PC-9 (cell line): ENCODE measurements at regions not wholly inside any gene's neighbourhood (a gene's known extent, or its start where the extent isn't known, plus 50 kb on each side); places are given as distances from the start of the nearest gene placed in this dataset.
A peak's percentile ranks its signal among the peaks of the same experiment; 100 is the strongest.

Source experiments
- BruUV-seq: library from RNA; stranded (reverse); fragments of 400-500 nt; replicated peaks from 2 replicates; lab custom pipeline; 2021; lab: Mats Ljungman, UMichigan
- CTCF ChIA-PET: fragments of 300-600 bp; sonication (Branson Sonifier 250); formaldehyde crosslinking; loops from one replicate; lab custom pipeline; 2022; ENCODE audit warnings: antibody characterized with exemption; lab: Charles Lee
- POLR2A ChIA-PET: fragments of 300-600 bp; sonication (Branson Sonifier 250); formaldehyde crosslinking; loops from one replicate; lab custom pipeline; 2022; ENCODE audit warnings: antibody characterized with exemption; ENCODE audit not compliant: unreplicated experiment; lab: Charles Lee
- DNase-seq, 2 experiments: peaks; one replicate each; pipeline versions ENCODE4 v3.0.0 to v3.0.0-alpha.2; 2015 to 2022; ENCODE audit warnings: mixed read lengths in 1 of 2
- H2AFZ ChIP-seq: fragments of 200-600 bp; sonication (generic); 2 replicates; pipeline ENCODE4 v1.8.1; 2017; ENCODE audit warnings: antibody characterized with exemption
- H3F3A ChIP-seq: fragments of 200-600 bp; sonication (generic); 2 replicates; pipeline ENCODE4 v1.8.1; 2017; ENCODE audit warnings: antibody characterized with exemption, mild to moderate bottlenecking, low read depth; ENCODE audit not compliant: insufficient read depth
- H3K27ac ChIP-seq: fragments of 200-600 bp; sonication (generic); 2 replicates; pipeline ENCODE4 v1.6.1; 2016; ENCODE audit warnings: mixed run types
- H3K27me3 ChIP-seq: fragments of 200-600 bp; sonication (generic); 2 replicates; pipeline ENCODE4 v1.6.1; 2016; ENCODE audit warnings: low read depth, mixed run types; ENCODE audit not compliant: insufficient read depth
- H3K36me3 ChIP-seq: fragments of 200-600 bp; sonication (generic); 2 replicates; pipeline ENCODE4 v1.6.1; 2016; ENCODE audit warnings: low read depth, mixed run types
- H3K4me1 ChIP-seq: fragments of 200-600 bp; sonication (generic); replicated peaks from 2 replicates; pipeline ENCODE4 v1.6.1; 2016; ENCODE audit warnings: mixed run types; ENCODE audit not compliant: insufficient read depth
- H3K4me2 ChIP-seq: fragments of 200-600 bp; sonication (generic); 2 replicates; pipeline ENCODE4 v1.6.1; 2017; ENCODE audit warnings: mixed run types
- H3K4me3 ChIP-seq: fragments of 200-600 bp; sonication (generic); 2 replicates; pipeline ENCODE4 v1.6.1; 2016; ENCODE audit warnings: mixed run types
- H3K79me2 ChIP-seq: fragments of 200-600 bp; sonication (generic); 2 replicates; pipeline ENCODE4 v1.6.1; 2017; ENCODE audit warnings: low read depth, mixed run types
- H3K9me2 ChIP-seq: fragments of 200-600 bp; sonication (generic); 2 replicates; pipeline ENCODE4 v1.8.1; 2017; ENCODE audit warnings: mild to moderate bottlenecking; ENCODE audit not compliant: insufficient read depth
- H3K9me3 ChIP-seq: fragments of 200-600 bp; sonication (generic); 2 replicates; pipeline ENCODE4 v1.8.1; 2016; ENCODE audit warnings: low read depth; ENCODE audit not compliant: insufficient read depth
- H4K20me1 ChIP-seq: fragments of 200-600 bp; sonication (generic); 2 replicates; pipeline ENCODE4 v1.8.1; 2017; ENCODE audit not compliant: insufficient read depth
- CTCF ChIP-seq: fragments of 200-600 bp; sonication (generic); conservative IDR thresholded peaks from 2 replicates; pipeline ENCODE4 v1.6.1; 2017; ENCODE audit warnings: mixed run types, antibody characterized with exemption, mild to moderate bottlenecking, moderate library complexity
- EZH2 ChIP-seq: fragments of 200-600 bp; sonication (generic); IDR thresholded peaks from 2 replicates; pipeline ENCODE4 v1.8.0; 2017; ENCODE audit warnings: antibody characterized with exemption, low read depth
- intact Hi-C: fragments of 100-400 bp; cut with micrococcal nuclease; formaldehyde crosslinking; loops from one replicate; pipeline ENCODE4 v1.10.0; 2022; ENCODE audit not compliant: unreplicated experiment

- ChIA-PET POLR2A (interaction anchor here (0.7 kb wide), 1 partner anchor 46 kb away, joined by 5 read pairs; no protein-coding TSS in a partner anchor), CTCF (no interaction called here)
- no peak for DNase-seq
- Histone ChIP-seq H3K79me2 (no peaks in the 10 kb centered on the region), H3K4me1 (no peaks in the 10 kb centered on the region), H3K27ac (no peak overlapping the region), H3K4me2 (no peak overlapping the region), H3F3A (no peaks in the 10 kb centered on the region), H4K20me1 (no peaks in the 10 kb centered on the region), H3K4me3 (no peak overlapping the region), H3K9me3 (no peaks in the 10 kb centered on the region), H3K36me3 (no peaks in the 10 kb centered on the region), H2AFZ (no peak overlapping the region), H3K27me3 (no peaks in the 10 kb centered on the region), H3K9me2 (no peaks in the 10 kb centered on the region)
- TF ChIP-seq EZH2 (no peak), CTCF (no peak)
- intact Hi-C loops: no loop called here
- no TSS peak for BruUV-seq
These were observed 121.7 kb downstream of the MN1 start for GRCh38 chr22:27679693-27680488.

GRCh38 chr22:27680636-27681035, 120.9 kb downstream of the MN1 start:
- Histone ChIP-seq H3F3A (no peaks in the 10 kb centered on the region), H3K4me2 (no peak overlapping the region), H3K27ac (no peak overlapping the region), H4K20me1 (no peaks in the 10 kb centered on the region), H3K9me3 (no peaks in the 10 kb centered on the region), H3K79me2 (no peaks in the 10 kb centered on the region), H3K9me2 (no peaks in the 10 kb centered on the region), H3K27me3 (no peaks in the 10 kb centered on the region), H2AFZ (no peak overlapping the region), H3K36me3 (no peaks in the 10 kb centered on the region), H3K4me3 (no peak overlapping the region), H3K4me1 (no peaks in the 10 kb centered on the region; the same call in 1 of the 2 replicates)
- no TSS peak for BruUV-seq
- TF ChIP-seq EZH2 (no peak), CTCF (no peak)
- ChIA-PET POLR2A (no interaction called here), CTCF (no interaction called here)
- intact Hi-C loops: no loop called here
- DNase-seq: no peak

GRCh38 chr22:27681037-27681436, 120.5 kb downstream of the MN1 start:
- no peaks in the 10 kb centered on the region for H4K20me1 ChIP-seq
- ChIA-PET POLR2A (no interaction called here), CTCF (no interaction called here)
- 0 out of 2 replicates have a peak overlapping the region, but pooled peaks have one; percentile 8 for H2AFZ ChIP-seq
- H3F3A ChIP-seq: no peaks in the 10 kb centered on the region
- H3K4me3 ChIP-seq: no peak overlapping the region
- H3K27ac ChIP-seq: no peak overlapping the region
- H3K36me3 ChIP-seq: no peaks in the 10 kb centered on the region
- no peaks in the 10 kb centered on the region for H3K79me2 ChIP-seq
- H3K9me3 ChIP-seq: no peaks in the 10 kb centered on the region
- BruUV-seq: no TSS peak
- H3K27me3 ChIP-seq: no peaks in the 10 kb centered on the region
- no peak for TF ChIP-seq CTCF
- TF ChIP-seq EZH2: no peak
- DNase-seq: no peak
- no peak overlapping the region for H3K4me2 ChIP-seq
- H3K4me1 ChIP-seq: peaks cover 4% of the 10 kb centered on the region
- no peaks in the 10 kb centered on the region for H3K9me2 ChIP-seq
- intact Hi-C loops: no loop called here
